ENCODE measurements at regions not wholly inside any gene's neighbourhood (a gene's known extent, or its start where the extent isn't known, plus 50 kb on each side); places are given as distances from the start of the nearest gene placed in this dataset.

GRCh38 chr4:43983610-43984009, 465.0 kb downstream of the KCTD8 start:
- DNase-seq (ENCODE audit: low read depth, low spot score) (no peak), FAIRE-seq (no peak), ATAC-seq (no peak)
- TF ChIP-seq ZBED1 (IDR thresholded peaks at IDR 0.05; ENCODE audit: borderline replicate concordance) (no peak), REST (IDR thresholded peaks at IDR 0.05; ENCODE audit: low read depth, low read length) (no peak)
- CTCF ChIA-PET: no interaction called here
- intact Hi-C loops (cut with micrococcal nuclease; ENCODE audit: unreplicated experiment): no loop called here
- WGBS (ENCODE audit: insufficient coverage, insufficient replicate concordance, low lambda C conversion rate, missing lambda C conversion rate): 0% methylated on average over 1 of the region's 1 CpG
- Histone ChIP-seq H3K36me3 (ENCODE audit: control insufficient read depth in 2 of 2, insufficient read depth in 2 of 2, low read length in 1 of 2) (no peaks in the 10 kb centered on the region), H3K4me1 (ENCODE audit: control insufficient read depth, insufficient read depth, low read length) (no peaks in the 10 kb centered on the region), H3K9ac (ENCODE audit: control insufficient read depth, insufficient read depth, low read length) (no peak overlapping the region), H3K4me2 (ENCODE audit: control insufficient read depth, insufficient read depth) (no peak overlapping the region), H4K20me1 (ENCODE audit: control insufficient read depth, insufficient read depth) (no peaks in the 10 kb centered on the region), H3K27ac (ENCODE audit: control insufficient read depth, insufficient read depth) (no peak overlapping the region), H3K4me3 (no peak overlapping the region), H3K79me2 (ENCODE audit: control insufficient read depth, insufficient read depth, low read length) (no peaks in the 10 kb centered on the region), H2AFZ (ENCODE audit: control insufficient read depth, low read depth, low read length) (no peak overlapping the region), H3K9me3 (replicated peaks; ENCODE audit: control insufficient read depth, insufficient read depth, low read length) (no peaks in the 10 kb centered on the region), H3K27me3 (replicated peaks in 1 of 2; ENCODE audit: control insufficient read depth in 2 of 2, insufficient read depth in 2 of 2, low read length in 1 of 2) (no peaks in the 10 kb centered on the region)
- POLR2A ChIA-PET: no interaction called here
- RAD21 ChIA-PET (ENCODE audit: unreplicated experiment): no interaction called here
- in situ Hi-C loops (cut with MboI): no loop called here
- SMC1A ChIA-PET (ENCODE audit: uncharacterized antibody, unreplicated experiment): no interaction called here
- no TSS peak for BruUV-seq (replicated peaks)

DNA sequence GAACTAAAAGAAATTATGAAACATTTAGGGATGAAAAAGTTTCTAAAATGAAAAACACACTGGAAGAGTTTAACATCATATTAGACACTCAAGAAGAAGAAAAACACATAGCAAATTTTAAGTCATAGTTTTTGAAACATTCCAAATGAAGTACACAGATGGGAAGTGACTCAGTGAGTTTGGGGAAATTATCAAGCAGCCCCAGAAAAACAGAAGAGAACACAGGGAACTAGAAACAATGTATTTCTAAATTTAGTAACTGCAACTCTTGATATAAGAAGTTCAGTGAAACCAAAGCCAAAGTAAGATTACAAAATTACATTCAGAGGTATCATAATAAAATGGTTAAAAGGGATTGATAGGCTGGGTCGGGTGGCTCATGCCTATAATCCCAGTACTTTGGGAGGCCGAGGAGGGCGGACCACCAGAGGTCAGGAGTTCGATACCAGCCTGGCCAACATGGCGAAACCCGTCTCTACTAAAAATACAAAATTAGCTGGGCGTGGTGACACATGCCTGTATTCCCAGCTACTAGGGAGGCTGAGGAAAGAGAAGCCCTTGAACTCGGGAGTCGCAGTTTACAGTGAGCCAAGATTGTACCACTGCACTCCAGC, 461.2 kb downstream of the KCTD8 start:
- RAD21 ChIA-PET (ENCODE audit: unreplicated experiment): no interaction called here
- no TSS peak for BruUV-seq (replicated peaks)
- intact Hi-C loops (cut with micrococcal nuclease; ENCODE audit: unreplicated experiment): no loop called here
- Histone ChIP-seq H3K4me1 (ENCODE audit: control insufficient read depth, insufficient read depth, low read length) (no peaks in the 10 kb centered on the region), H2AFZ (ENCODE audit: control insufficient read depth, low read depth, low read length) (no peak overlapping the region), H3K27ac (ENCODE audit: control insufficient read depth, insufficient read depth) (no peak overlapping the region), H3K79me2 (ENCODE audit: control insufficient read depth, insufficient read depth, low read length) (no peaks in the 10 kb centered on the region), H4K20me1 (ENCODE audit: control insufficient read depth, insufficient read depth) (no peaks in the 10 kb centered on the region), H3K9ac (ENCODE audit: control insufficient read depth, insufficient read depth, low read length) (no peak overlapping the region), H3K36me3 (ENCODE audit: control insufficient read depth in 2 of 2, insufficient read depth in 2 of 2, low read length in 1 of 2) (no peaks in the 10 kb centered on the region), H3K9me3 (replicated peaks; ENCODE audit: control insufficient read depth, insufficient read depth, low read length) (no peaks in the 10 kb centered on the region), H3K4me3 (no peak overlapping the region), H3K4me2 (ENCODE audit: control insufficient read depth, insufficient read depth) (no peak overlapping the region), H3K27me3 (replicated peaks in 1 of 2; ENCODE audit: control insufficient read depth in 2 of 2, insufficient read depth in 2 of 2, low read length in 1 of 2) (no peaks in the 10 kb centered on the region)
- 49% methylated on average over 9 of the region's 9 CpGs for WGBS (ENCODE audit: insufficient coverage, insufficient replicate concordance, low lambda C conversion rate, missing lambda C conversion rate)
- SMC1A ChIA-PET (ENCODE audit: uncharacterized antibody, unreplicated experiment): no interaction called here
- DNase-seq (ENCODE audit: low read depth, low spot score) (no peak), FAIRE-seq (no peak), ATAC-seq (no peak)
- in situ Hi-C loops (cut with MboI): no loop called here
- POLR2A ChIA-PET: no interaction called here
- CTCF ChIA-PET: no interaction called here
- TF ChIP-seq NFYA (IDR thresholded peaks at IDR 0.05; ENCODE audit: borderline replicate concordance, low read depth, low read length) (no peak), SUPT20H (IDR thresholded peaks at IDR 0.05; ENCODE audit: borderline replicate concordance, control insufficient read depth, low read depth, low read length) (no peak), JUNB (IDR thresholded peaks at IDR 0.05) (no peak)
- TF ChIP-seq, protein P1, sequence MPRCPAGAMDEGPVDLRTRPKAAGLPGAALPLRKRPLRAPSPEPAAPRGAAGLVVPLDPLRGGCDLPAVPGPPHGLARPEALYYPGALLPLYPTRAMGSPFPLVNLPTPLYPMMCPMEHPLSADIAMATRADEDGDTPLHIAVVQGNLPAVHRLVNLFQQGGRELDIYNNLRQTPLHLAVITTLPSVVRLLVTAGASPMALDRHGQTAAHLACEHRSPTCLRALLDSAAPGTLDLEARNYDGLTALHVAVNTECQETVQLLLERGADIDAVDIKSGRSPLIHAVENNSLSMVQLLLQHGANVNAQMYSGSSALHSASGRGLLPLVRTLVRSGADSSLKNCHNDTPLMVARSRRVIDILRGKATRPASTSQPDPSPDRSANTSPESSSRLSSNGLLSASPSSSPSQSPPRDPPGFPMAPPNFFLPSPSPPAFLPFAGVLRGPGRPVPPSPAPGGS (IDR thresholded peaks at IDR 0.05; ENCODE audit: borderline replicate concordance, insufficient read depth, low read depth, low read length, poor library complexity, severe bottlenecking): no peak
- TF ChIP-seq, protein P2, sequence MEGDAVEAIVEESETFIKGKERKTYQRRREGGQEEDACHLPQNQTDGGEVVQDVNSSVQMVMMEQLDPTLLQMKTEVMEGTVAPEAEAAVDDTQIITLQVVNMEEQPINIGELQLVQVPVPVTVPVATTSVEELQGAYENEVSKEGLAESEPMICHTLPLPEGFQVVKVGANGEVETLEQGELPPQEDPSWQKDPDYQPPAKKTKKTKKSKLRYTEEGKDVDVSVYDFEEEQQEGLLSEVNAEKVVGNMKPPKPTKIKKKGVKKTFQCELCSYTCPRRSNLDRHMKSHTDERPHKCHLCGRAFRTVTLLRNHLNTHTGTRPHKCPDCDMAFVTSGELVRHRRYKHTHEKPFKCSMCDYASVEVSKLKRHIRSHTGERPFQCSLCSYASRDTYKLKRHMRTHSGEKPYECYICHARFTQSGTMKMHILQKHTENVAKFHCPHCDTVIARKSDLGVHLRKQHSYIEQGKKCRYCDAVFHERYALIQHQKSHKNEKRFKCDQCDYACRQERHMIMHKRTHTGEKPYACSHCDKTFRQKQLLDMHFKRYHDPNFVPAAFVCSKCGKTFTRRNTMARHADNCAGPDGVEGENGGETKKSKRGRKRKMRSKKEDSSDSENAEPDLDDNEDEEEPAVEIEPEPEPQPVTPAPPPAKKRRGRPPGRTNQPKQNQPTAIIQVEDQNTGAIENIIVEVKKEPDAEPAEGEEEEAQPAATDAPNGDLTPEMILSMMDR (IDR thresholded peaks at IDR 0.05 in 2 of 3, conservative IDR thresholded peaks at IDR 0.05 in 1 of 3; ENCODE audit: control insufficient read depth in 2 of 3, extremely low read depth in 1 of 3, insufficient read depth in 1 of 3, low read depth in 3 of 3, low read length in 3 of 3): no peak

Measured in GM12878 (cell line).